Epithelial cell of proximal tubule (primary cell): ENCODE measurements at regions not wholly inside any gene's neighbourhood (a gene's known extent, or its start where the extent isn't known, plus 50 kb on each side); places are given as distances from the start of the nearest gene placed in this dataset.

Source experiments
- DNase-seq: peaks from one replicate; pipeline ENCODE4 v3.0.0-alpha.2; 2011; ENCODE audit warnings: low read depth
- H3K4me3 ChIP-seq: 2 replicates; pipeline ENCODE4 v1.5.1; 2011; ENCODE audit warnings: low read depth, mild to moderate bottlenecking, low read length
- TF ChIP-seq, protein P1 (sequence below): conservative IDR thresholded peaks from 2 replicates; pipeline ENCODE4 v1.5.1; 2012; ENCODE audit warnings: low read depth, mild to moderate bottlenecking, low read length

DNA sequence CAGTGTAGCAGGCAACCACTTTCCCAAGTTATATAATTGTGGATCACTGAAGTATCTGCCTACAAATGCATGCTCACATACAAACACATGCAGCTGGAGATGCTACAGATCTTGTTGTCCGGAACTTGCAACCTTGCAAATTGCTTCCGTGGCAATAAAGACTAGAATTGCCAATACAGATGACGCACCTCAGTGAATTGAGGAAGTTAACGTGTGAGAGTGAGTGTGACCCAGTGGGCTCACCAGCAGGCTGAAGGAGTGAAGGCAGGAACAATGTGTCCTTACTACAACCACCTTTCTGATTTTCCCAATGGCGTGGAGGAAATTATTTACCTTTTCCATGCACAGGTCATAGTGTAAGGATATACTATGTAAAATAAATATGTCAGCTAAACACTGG lies 89.4 kb upstream of the GRIP1 start:
- no peak for DNase-seq
- TF ChIP-seq, protein P1, sequence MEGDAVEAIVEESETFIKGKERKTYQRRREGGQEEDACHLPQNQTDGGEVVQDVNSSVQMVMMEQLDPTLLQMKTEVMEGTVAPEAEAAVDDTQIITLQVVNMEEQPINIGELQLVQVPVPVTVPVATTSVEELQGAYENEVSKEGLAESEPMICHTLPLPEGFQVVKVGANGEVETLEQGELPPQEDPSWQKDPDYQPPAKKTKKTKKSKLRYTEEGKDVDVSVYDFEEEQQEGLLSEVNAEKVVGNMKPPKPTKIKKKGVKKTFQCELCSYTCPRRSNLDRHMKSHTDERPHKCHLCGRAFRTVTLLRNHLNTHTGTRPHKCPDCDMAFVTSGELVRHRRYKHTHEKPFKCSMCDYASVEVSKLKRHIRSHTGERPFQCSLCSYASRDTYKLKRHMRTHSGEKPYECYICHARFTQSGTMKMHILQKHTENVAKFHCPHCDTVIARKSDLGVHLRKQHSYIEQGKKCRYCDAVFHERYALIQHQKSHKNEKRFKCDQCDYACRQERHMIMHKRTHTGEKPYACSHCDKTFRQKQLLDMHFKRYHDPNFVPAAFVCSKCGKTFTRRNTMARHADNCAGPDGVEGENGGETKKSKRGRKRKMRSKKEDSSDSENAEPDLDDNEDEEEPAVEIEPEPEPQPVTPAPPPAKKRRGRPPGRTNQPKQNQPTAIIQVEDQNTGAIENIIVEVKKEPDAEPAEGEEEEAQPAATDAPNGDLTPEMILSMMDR: no peak
- no peak overlapping the region for H3K4me3 ChIP-seq

DNA sequence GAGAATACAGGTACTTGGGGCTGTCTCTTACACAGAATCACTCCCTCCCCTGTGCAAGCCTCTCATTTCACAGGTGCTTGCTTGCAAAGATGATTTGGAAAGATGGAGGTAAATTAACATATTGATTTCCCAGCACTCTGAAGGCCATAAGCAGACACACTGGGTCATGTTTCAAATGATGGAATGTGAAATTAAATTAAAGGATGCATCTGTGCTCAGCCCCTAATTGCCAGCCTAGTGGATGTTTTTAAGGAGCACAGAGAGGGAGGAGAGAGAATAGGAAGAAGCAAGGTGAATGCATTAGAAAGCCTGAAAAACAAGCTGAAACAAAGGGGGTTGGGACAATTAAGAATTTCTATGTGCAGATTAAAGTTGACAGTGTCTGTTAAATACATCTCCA lies 96.1 kb upstream of the GRIP1 start:
- H3K4me3 ChIP-seq: no peak overlapping the region
- TF ChIP-seq, protein P1: no peak
- DNase-seq: no peak

DNA sequence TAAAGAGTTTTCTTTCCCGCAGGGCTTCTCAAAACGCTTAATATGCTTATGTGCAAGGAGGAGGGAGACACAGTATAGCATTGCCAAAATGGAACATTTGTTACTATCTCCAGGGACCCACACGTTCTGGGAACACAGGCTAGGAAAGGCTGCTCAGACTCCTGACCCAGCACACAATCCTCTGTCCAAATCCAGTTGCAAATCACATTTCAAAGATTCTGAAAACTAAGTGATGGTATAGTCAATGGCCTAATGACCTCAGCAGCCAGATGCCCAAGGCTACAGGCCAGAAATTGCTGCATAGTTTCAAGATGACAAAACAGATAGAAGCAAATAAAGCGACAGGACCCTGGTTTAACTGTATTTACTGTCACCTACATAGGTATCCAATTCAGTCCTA lies 97.0 kb upstream of the GRIP1 start:
- no peak for DNase-seq
- TF ChIP-seq, protein P1: no peak
- no peak overlapping the region for H3K4me3 ChIP-seq

DNA sequence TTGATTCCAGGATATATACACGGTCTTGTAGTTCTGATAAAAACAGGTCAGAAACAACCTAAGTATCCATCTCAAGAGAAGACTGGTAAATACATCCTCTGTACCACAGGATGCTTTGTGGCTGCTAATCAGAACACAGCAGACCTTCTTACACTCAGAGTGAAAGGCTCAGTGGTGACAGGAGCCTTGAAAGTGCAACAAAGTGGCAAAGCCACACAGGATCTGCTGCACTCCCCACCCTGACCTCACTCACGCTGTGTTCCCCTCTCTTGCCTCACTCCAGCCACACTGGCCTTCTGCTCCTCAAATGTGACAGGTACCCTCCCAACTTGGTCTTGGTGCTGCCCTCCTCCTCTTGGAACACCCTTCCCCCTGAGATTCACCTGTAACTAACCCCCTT lies 98.1 kb upstream of the GRIP1 start:
- DNase-seq: no peak
- TF ChIP-seq, protein P1: no peak
- no peak overlapping the region for H3K4me3 ChIP-seq

DNA sequence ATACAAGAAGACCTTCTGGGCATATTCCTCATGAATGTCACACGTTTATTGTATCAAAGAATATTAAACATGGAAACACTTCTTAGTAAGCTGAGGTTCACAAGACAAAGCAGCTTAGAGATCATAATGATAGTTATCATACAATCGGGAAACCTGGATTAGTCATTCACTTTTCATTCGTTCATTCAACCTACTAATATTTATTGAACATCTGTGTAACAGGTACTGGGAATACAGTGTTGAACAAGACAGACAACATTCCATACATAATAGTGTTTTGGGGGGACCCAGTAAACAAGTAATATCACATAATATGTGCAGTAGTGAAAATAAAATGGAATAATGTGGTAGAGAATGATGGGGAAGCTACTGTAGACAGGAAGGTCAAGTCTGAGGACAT lies 100.6 kb upstream of the GRIP1 start:
- TF ChIP-seq, protein P1: no peak
- H3K4me3 ChIP-seq: no peak overlapping the region
- DNase-seq: no peak

DNA sequence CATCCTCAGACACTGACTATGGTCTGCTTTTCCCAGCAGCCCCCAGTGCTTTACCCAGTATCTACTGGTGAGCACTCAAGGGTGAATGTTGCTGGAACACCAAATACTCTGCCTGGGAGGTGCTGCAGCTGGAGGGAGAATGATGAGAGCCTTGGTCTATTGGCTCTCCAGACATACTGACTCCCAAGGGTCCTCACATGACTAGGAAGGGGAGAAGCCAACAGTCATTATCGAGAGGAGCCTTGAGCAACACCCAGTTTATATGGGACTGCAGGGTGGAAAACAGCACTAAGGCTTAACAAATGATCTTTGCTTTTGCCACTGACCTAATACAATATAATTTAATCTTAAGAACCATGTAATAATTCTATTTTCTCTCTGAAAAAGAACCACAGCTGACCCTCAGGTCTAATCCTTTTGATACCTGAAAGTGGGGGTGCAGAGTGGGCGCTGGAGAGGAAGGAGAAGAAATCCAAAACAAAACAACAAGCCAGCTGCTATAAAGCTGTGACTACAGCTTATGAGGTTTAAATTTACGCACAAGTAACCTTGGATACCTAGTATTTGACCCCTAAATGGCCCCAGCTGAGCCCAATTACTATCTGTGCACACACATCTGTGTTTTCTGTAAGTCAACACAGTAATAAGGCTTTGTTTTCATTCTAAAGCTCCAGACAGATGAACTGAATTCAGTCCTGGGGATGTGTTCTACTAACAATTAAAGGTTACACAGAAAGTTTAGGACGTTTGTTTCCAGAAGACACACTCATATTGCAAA lies 107.8 kb upstream of the GRIP1 start:
- H3K4me3 ChIP-seq: no peak overlapping the region
- DNase-seq: no peak
- TF ChIP-seq, protein P1: no peak

DNA sequence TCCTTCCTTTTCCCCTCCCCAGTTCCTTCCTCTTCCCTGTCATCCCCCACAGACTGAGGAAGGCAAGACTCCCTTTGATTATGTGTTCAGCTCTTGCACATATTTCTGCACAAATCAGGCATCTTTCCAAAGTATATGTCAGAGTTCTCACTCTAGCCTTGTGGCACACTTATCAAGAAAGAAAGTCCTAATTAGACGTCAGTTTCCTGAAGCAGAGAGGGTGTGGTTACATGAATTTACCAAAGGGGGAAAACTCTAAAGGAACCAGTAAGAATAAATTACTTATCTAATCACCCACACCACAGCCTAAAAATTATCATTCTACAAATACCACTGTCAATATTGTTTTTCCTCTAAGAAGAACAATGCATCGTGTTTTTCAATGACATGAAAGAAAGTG lies 120.7 kb upstream of the GRIP1 start:
- TF ChIP-seq, protein P1: no peak
- no peak overlapping the region for H3K4me3 ChIP-seq
- DNase-seq: no peak
